ENCODE measurements at regions not wholly inside any gene's neighbourhood (a gene's known extent, or its start where the extent isn't known, plus 50 kb on each side); places are given as distances from the start of the nearest gene placed in this dataset.

- peak; percentile 98 for TF ChIP-seq SMC3 (conservative IDR thresholded peaks at IDR 0.05; ENCODE audit: poor library complexity)
- peak; percentile 98 for TF ChIP-seq RAD21 (conservative IDR thresholded peaks at IDR 0.05)
- TF ChIP-seq REST (IDR thresholded peaks at IDR 0.05; ENCODE audit: borderline replicate concordance), result no peak
- TF ChIP-seq EZH2 (IDR thresholded peaks at IDR 0.05; ENCODE audit: borderline replicate concordance, insufficient read depth, low read length, poor library complexity, severe bottlenecking), result no peak
- TF ChIP-seq MXI1 (conservative IDR thresholded peaks at IDR 0.05; ENCODE audit: poor library complexity, severe bottlenecking), result no peak
- TF ChIP-seq CTCF (IDR thresholded peaks at IDR 0.05; ENCODE audit: poor library complexity, severe bottlenecking), result peak; percentile 97
- TF ChIP-seq EP300 (conservative IDR thresholded peaks at IDR 0.05; ENCODE audit: poor library complexity, severe bottlenecking), result no peak
- no peaks in the 10 kb centered on the region for H3K9me3 ChIP-seq (ENCODE audit: low read length)
- no peaks in the 10 kb centered on the region for H4K20me1 ChIP-seq (ENCODE audit: insufficient read depth)
- no peak overlapping the region for H3K4me2 ChIP-seq (ENCODE audit: low read length)
- H2AFZ ChIP-seq (ENCODE audit: low read depth, low read length), result no peak overlapping the region
- no peaks in the 10 kb centered on the region for H3K27me3 ChIP-seq (ENCODE audit: insufficient read depth, low read depth, low read length)
- no peaks in the 10 kb centered on the region for H3F3A ChIP-seq (ENCODE audit: insufficient read depth, low read length, poor library complexity, severe bottlenecking)
- H3K9me2 ChIP-seq (ENCODE audit: insufficient read depth, low read length), result no peaks in the 10 kb centered on the region
- no peaks in the 10 kb centered on the region for H3K36me3 ChIP-seq (ENCODE audit: insufficient read depth, low read length)
- no peaks in the 10 kb centered on the region for H3K79me2 ChIP-seq (replicated peaks; ENCODE audit: insufficient read depth, low read length)
- H3K27ac ChIP-seq (ENCODE audit: low read length), result no peak overlapping the region
- no peak overlapping the region for H3K4me3 ChIP-seq (ENCODE audit: low read length)
- H3K9ac ChIP-seq (ENCODE audit: low read length), result no peak overlapping the region
Measured at GRCh38 chr12:76621582-76622024, 62.0 kb upstream of the OSBPL8 start.

- Histone ChIP-seq H3F3A (ENCODE audit: insufficient read depth, low read length, poor library complexity, severe bottlenecking) (no peaks in the 10 kb centered on the region), H3K36me3 (ENCODE audit: insufficient read depth, low read length) (no peaks in the 10 kb centered on the region), H2AFZ (ENCODE audit: low read depth, low read length) (no peak overlapping the region), H3K27ac (ENCODE audit: low read length) (no peak overlapping the region), H3K27me3 (ENCODE audit: insufficient read depth, low read depth, low read length) (no peaks in the 10 kb centered on the region), H3K9ac (ENCODE audit: low read length) (no peak overlapping the region), H3K4me2 (ENCODE audit: low read length) (no peak overlapping the region), H3K9me2 (ENCODE audit: insufficient read depth, low read length) (no peaks in the 10 kb centered on the region), H3K4me3 (ENCODE audit: low read length) (no peak overlapping the region), H3K9me3 (ENCODE audit: low read length) (no peaks in the 10 kb centered on the region), H3K79me2 (replicated peaks; ENCODE audit: insufficient read depth, low read length) (no peaks in the 10 kb centered on the region), H4K20me1 (ENCODE audit: insufficient read depth) (no peaks in the 10 kb centered on the region)
- TF ChIP-seq EZH2 (IDR thresholded peaks at IDR 0.05; ENCODE audit: borderline replicate concordance, insufficient read depth, low read length, poor library complexity, severe bottlenecking) (no peak), EP300 (conservative IDR thresholded peaks at IDR 0.05; ENCODE audit: poor library complexity, severe bottlenecking) (no peak), TAF1 (IDR thresholded peaks at IDR 0.05; ENCODE audit: low read depth) (no peak), POLR2AphosphoS5 (IDR thresholded peaks at IDR 0.05) (no peak), REST (IDR thresholded peaks at IDR 0.05; ENCODE audit: borderline replicate concordance) (no peak), RAD21 (conservative IDR thresholded peaks at IDR 0.05) (no peak), CTCF (IDR thresholded peaks at IDR 0.05; ENCODE audit: poor library complexity, severe bottlenecking) (no peak)
Measured at GRCh38 chr12:76622351-76622750, 62.8 kb upstream of the OSBPL8 start.

All from neural cell (in vitro differentiated cells).